HEK293 (cell line): ENCODE measurements at regions not wholly inside any gene's neighbourhood (a gene's known extent, or its start where the extent isn't known, plus 50 kb on each side); places are given as distances from the start of the nearest gene placed in this dataset.

Experiments
- CTCF ChIA-PET: fragments of 350-600 bp; formaldehyde crosslinking; extraction: SDS; loops from one replicate; lab custom pipeline; 2021; ENCODE audit warnings: antibody characterized with exemption; lab: Yijun Ruan, JAX
- POLR2A ChIA-PET: fragments of 300-600 bp; formaldehyde crosslinking; extraction: SDS; loops from one replicate; lab custom pipeline; 2020; ENCODE audit warnings: antibody characterized with exemption, inconsistent platforms; lab: Yijun Ruan, JAX
- H3K27ac ChIP-seq: fragments of 200-500 bp; sonication (Bioruptor generic); 2 replicates; pipeline ENCODE4 v1.5.1; 2014; ENCODE audit warnings: low read depth, low read length, control low read depth, inconsistent platforms; ENCODE audit errors: extremely low read depth
- H3K36me3 ChIP-seq, 2 experiments: fragments of 200-500 bp in 1 of 2; sonication (Bioruptor generic) in 1 of 2; 1 replicate in 1 of 2; 2 replicates in 1 of 2; pipeline ENCODE4 v1.5.1; 2014 to 2017; ENCODE audit warnings: inconsistent platforms in 2 of 2, low read length in 2 of 2; ENCODE audit not compliant: control insufficient read depth in 2 of 2, insufficient read depth in 1 of 2
- H3K4me1 ChIP-seq: fragments of 200-500 bp; sonication (Bioruptor generic); 2 replicates; pipeline ENCODE4 v1.5.1; 2014; ENCODE audit warnings: mild to moderate bottlenecking, low read length, inconsistent platforms; ENCODE audit not compliant: control insufficient read depth, insufficient read depth
- H3K4me3 ChIP-seq: 2 replicates; pipeline ENCODE4 v1.5.1; 2011; ENCODE audit warnings: low read depth, mild to moderate bottlenecking, control low read depth, low read length, moderate library complexity
- H3K9me3 ChIP-seq: fragments of 200-500 bp; sonication (Bioruptor generic); 2 replicates; pipeline ENCODE4 v1.5.1; 2014; ENCODE audit warnings: low read depth, low read length, inconsistent platforms; ENCODE audit not compliant: control insufficient read depth, insufficient read depth
- BCL11B ChIP-seq: fragments of 450-650 bp; formaldehyde crosslinking; IDR thresholded peaks from 2 replicates; pipeline ENCODE4 v1.5.1; 2016; ENCODE audit warnings: low read depth, missing biosample characterization, missing genetic modification characterization
- GLI4 ChIP-seq: fragments of 450-650 bp; formaldehyde crosslinking; IDR thresholded peaks from 2 replicates; pipeline ENCODE4 v1.5.1; 2016; ENCODE audit warnings: missing biosample characterization, missing genetic modification characterization
- KLF17 ChIP-seq: fragments of 450-650 bp; formaldehyde crosslinking; IDR thresholded peaks from 2 replicates; pipeline ENCODE4 v1.5.1; 2016; ENCODE audit warnings: missing biosample characterization, missing genetic modification characterization
- OVOL3 ChIP-seq: fragments of 450-650 bp; formaldehyde crosslinking; IDR thresholded peaks from 2 replicates; pipeline ENCODE4 v1.5.1; 2016; ENCODE audit warnings: missing biosample characterization, missing genetic modification characterization
- ZFHX2 ChIP-seq: fragments of 450-650 bp; formaldehyde crosslinking; conservative IDR thresholded peaks from 2 replicates; pipeline ENCODE4 v1.5.1; 2016; ENCODE audit warnings: missing biosample characterization, missing genetic modification characterization
- ZFP3 ChIP-seq: fragments of 450-650 bp; formaldehyde crosslinking; IDR thresholded peaks from 2 replicates; pipeline ENCODE4 v1.5.1; 2016; ENCODE audit warnings: low read depth, missing biosample characterization, missing genetic modification characterization
- ZNF138 ChIP-seq: fragments of 450-650 bp; formaldehyde crosslinking; IDR thresholded peaks from 2 replicates; pipeline ENCODE4 v1.5.1; 2016; ENCODE audit warnings: missing biosample characterization, missing genetic modification characterization, borderline replicate concordance
- ZNF157 ChIP-seq: fragments of 450-650 bp; formaldehyde crosslinking; IDR thresholded peaks from 2 replicates; pipeline ENCODE4 v1.5.1; 2016; ENCODE audit warnings: missing biosample characterization, missing genetic modification characterization
- ZNF24 ChIP-seq: fragments of 450-650 bp; formaldehyde crosslinking; IDR thresholded peaks from 2 replicates; pipeline ENCODE4 v1.5.1; 2016; ENCODE audit warnings: missing biosample characterization, missing genetic modification characterization
- ZNF366 ChIP-seq: fragments of 450-650 bp; formaldehyde crosslinking; conservative IDR thresholded peaks from 2 replicates; pipeline ENCODE4 v1.5.1; 2016; ENCODE audit warnings: missing biosample characterization, missing genetic modification characterization
- ZNF658 ChIP-seq: fragments of 450-650 bp; formaldehyde crosslinking; IDR thresholded peaks from 2 replicates; pipeline ENCODE4; 2016; ENCODE audit warnings: missing biosample characterization, missing genetic modification characterization
- ZNF768 ChIP-seq: fragments of 450-650 bp; formaldehyde crosslinking; IDR thresholded peaks from 2 replicates; pipeline ENCODE4 v1.5.1; 2018; ENCODE audit warnings: missing biosample characterization, mild to moderate bottlenecking, missing genetic modification characterization
- ZNF776 ChIP-seq: fragments of 450-650 bp; formaldehyde crosslinking; IDR thresholded peaks from 2 replicates; pipeline ENCODE4 v1.5.0; 2017; ENCODE audit warnings: missing biosample characterization, missing genetic modification characterization, borderline replicate concordance
- ZXDB ChIP-seq: fragments of 450-650 bp; formaldehyde crosslinking; IDR thresholded peaks from 2 replicates; pipeline ENCODE4 v1.5.1; 2016; ENCODE audit warnings: missing biosample characterization, missing genetic modification characterization
- TF ChIP-seq, protein P1 (sequence below): fragments of 450-650 bp; formaldehyde crosslinking; IDR thresholded peaks from 2 replicates; pipeline ENCODE4 v1.5.1; 2016; ENCODE audit warnings: missing biosample characterization, missing genetic modification characterization
- TF ChIP-seq, protein P2 (sequence below): fragments of 450-650 bp; formaldehyde crosslinking; IDR thresholded peaks from 2 replicates; pipeline ENCODE4 v1.5.1; 2016; ENCODE audit warnings: missing biosample characterization, missing genetic modification characterization
- TF ChIP-seq, protein P3 (sequence below): fragments of 450-650 bp; formaldehyde crosslinking; IDR thresholded peaks from 2 replicates; pipeline ENCODE4 v1.5.1; 2016; ENCODE audit warnings: missing biosample characterization, missing genetic modification characterization

DNA sequence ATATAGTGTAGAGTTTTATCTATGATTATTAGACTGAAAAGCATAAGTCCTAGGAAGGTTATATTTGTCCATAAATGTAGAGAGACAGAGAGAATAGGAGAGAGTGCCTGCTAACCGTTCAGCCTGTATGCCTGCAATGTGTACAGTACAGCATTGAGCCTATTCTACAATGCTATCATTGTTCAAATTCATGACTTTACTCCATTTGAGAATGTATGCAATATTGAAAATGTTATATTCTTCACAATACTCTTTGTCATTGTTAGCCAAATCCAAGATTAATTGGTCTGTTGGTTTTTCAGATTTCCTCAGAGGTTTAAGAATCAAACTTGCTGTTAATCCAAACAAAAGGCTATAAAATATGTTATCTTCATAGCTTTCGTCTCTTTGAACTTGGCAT, 585.2 kb upstream of the B3GALT2 start (continued):
- no peak for TF ChIP-seq ZNF138 (tag by site-specific recombination)
- no peak for TF ChIP-seq ZNF366 (tag by site-specific recombination)

- H3K4me3 ChIP-seq = no peak overlapping the region
- H3K27ac ChIP-seq = no peak overlapping the region
- ChIA-PET POLR2A (no interaction called here), CTCF (interaction anchor here (1.2 kb wide), 1 partner anchor 14 kb away, joined by 4 read pairs; no protein-coding TSS in a partner anchor)
- no peaks in the 10 kb centered on the region for H3K9me3 ChIP-seq
- H3K4me1 ChIP-seq = no peaks in the 10 kb centered on the region
- no peaks in the 10 kb centered on the region for H3K36me3 ChIP-seq
- TF ChIP-seq ZNF658 (tag by site-specific recombination) = no peak
- no peak for TF ChIP-seq ZNF24 (tag by site-specific recombination)
- TF ChIP-seq, protein P1, sequence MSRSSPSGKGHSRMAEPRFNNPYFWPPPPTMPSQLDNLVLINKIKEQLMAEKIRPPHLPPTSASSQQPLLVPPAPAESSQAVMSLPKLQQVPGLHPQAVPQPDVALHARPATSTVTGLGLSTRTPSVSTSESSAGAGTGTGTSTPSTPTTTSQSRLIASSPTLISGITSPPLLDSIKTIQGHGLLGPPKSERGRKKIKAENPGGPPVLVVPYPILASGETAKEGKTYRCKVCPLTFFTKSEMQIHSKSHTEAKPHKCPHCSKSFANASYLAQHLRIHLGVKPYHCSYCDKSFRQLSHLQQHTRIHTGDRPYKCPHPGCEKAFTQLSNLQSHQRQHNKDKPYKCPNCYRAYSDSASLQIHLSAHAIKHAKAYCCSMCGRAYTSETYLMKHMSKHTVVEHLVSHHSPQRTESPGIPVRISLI (tag by site-specific recombination) = no peak
- TF ChIP-seq ZFP3 (tag by site-specific recombination) = no peak
- no peak for TF ChIP-seq KLF17 (tag by site-specific recombination)
- TF ChIP-seq, protein P2, sequence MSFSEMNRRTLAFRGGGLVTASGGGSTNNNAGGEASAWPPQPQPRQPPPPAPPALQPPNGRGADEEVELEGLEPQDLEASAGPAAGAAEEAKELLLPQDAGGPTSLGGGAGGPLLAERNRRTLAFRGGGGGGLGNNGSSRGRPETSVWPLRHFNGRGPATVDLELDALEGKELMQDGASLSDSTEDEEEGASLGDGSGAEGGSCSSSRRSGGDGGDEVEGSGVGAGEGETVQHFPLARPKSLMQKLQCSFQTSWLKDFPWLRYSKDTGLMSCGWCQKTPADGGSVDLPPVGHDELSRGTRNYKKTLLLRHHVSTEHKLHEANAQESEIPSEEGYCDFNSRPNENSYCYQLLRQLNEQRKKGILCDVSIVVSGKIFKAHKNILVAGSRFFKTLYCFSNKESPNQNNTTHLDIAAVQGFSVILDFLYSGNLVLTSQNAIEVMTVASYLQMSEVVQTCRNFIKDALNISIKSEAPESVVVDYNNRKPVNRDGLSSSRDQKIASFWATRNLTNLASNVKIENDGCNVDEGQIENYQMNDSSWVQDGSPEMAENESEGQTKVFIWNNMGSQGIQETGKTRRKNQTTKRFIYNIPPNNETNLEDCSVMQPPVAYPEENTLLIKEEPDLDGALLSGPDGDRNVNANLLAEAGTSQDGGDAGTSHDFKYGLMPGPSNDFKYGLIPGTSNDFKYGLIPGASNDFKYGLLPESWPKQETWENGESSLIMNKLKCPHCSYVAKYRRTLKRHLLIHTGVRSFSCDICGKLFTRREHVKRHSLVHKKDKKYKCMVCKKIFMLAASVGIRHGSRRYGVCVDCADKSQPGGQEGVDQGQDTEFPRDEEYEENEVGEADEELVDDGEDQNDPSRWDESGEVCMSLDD (tag by site-specific recombination) = no peak
- no peak for TF ChIP-seq GLI4
- TF ChIP-seq ZNF776 (tag by site-specific recombination) = no peak
- TF ChIP-seq OVOL3 (tag by site-specific recombination) = no peak
- no peak for TF ChIP-seq BCL11B (tag by site-specific recombination)
- no peak for TF ChIP-seq ZFHX2 (tag by site-specific recombination)
- no peak for TF ChIP-seq ZNF157 (tag by site-specific recombination)
- no peak for TF ChIP-seq ZXDB (tag by site-specific recombination)
- TF ChIP-seq, protein P3, sequence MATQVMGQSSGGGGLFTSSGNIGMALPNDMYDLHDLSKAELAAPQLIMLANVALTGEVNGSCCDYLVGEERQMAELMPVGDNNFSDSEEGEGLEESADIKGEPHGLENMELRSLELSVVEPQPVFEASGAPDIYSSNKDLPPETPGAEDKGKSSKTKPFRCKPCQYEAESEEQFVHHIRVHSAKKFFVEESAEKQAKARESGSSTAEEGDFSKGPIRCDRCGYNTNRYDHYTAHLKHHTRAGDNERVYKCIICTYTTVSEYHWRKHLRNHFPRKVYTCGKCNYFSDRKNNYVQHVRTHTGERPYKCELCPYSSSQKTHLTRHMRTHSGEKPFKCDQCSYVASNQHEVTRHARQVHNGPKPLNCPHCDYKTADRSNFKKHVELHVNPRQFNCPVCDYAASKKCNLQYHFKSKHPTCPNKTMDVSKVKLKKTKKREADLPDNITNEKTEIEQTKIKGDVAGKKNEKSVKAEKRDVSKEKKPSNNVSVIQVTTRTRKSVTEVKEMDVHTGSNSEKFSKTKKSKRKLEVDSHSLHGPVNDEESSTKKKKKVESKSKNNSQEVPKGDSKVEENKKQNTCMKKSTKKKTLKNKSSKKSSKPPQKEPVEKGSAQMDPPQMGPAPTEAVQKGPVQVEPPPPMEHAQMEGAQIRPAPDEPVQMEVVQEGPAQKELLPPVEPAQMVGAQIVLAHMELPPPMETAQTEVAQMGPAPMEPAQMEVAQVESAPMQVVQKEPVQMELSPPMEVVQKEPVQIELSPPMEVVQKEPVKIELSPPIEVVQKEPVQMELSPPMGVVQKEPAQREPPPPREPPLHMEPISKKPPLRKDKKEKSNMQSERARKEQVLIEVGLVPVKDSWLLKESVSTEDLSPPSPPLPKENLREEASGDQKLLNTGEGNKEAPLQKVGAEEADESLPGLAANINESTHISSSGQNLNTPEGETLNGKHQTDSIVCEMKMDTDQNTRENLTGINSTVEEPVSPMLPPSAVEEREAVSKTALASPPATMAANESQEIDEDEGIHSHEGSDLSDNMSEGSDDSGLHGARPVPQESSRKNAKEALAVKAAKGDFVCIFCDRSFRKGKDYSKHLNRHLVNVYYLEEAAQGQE (tag by site-specific recombination) = no peak
- TF ChIP-seq ZNF768 (tag by site-specific recombination) = no peak
These were observed 583.2 kb upstream of the B3GALT2 start for GRCh38 chr1:193769651-193770050.
